ENCODE measurements at regions not wholly inside any gene's neighbourhood (a gene's known extent, or its start where the extent isn't known, plus 50 kb on each side); places are given as distances from the start of the nearest gene placed in this dataset.

DNA sequence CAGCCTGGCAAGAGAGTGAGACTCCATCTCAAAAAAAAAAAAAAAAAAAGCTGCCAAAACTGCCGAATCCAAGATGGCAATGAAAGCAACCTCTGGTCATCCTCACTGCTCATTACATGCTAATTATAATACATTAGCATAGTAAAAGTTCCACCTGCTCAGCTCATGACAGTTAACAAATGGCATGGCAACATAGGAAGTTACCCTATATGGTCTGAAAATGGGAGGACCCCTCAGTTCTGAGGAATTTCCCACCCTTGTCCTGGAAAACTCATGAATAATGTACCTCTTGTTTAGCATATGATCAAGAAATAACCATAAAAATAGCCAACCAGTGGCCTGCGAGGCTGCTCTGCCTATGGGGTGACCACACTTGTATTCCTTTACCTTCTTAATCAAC, 93.1 kb upstream of the PGBD5 start:
- DNase-seq (ENCODE audit: low read depth) = no peak
- no peak overlapping the region for H3K4me3 ChIP-seq (ENCODE audit: low read length)
- TF ChIP-seq, protein P1, sequence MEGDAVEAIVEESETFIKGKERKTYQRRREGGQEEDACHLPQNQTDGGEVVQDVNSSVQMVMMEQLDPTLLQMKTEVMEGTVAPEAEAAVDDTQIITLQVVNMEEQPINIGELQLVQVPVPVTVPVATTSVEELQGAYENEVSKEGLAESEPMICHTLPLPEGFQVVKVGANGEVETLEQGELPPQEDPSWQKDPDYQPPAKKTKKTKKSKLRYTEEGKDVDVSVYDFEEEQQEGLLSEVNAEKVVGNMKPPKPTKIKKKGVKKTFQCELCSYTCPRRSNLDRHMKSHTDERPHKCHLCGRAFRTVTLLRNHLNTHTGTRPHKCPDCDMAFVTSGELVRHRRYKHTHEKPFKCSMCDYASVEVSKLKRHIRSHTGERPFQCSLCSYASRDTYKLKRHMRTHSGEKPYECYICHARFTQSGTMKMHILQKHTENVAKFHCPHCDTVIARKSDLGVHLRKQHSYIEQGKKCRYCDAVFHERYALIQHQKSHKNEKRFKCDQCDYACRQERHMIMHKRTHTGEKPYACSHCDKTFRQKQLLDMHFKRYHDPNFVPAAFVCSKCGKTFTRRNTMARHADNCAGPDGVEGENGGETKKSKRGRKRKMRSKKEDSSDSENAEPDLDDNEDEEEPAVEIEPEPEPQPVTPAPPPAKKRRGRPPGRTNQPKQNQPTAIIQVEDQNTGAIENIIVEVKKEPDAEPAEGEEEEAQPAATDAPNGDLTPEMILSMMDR (conservative IDR thresholded peaks at IDR 0.05; ENCODE audit: low read length) = no peak

GRCh38 chr1:230518511-230518910, 92.4 kb upstream of the PGBD5 start:
- TF ChIP-seq, protein P1 (conservative IDR thresholded peaks at IDR 0.05; ENCODE audit: low read length) = no peak
- no peak overlapping the region for H3K4me3 ChIP-seq (ENCODE audit: low read length)
- DNase-seq (ENCODE audit: low read depth) = no peak

- H3K4me3 ChIP-seq (ENCODE audit: low read length) = no peak overlapping the region
- TF ChIP-seq, protein P1 (conservative IDR thresholded peaks at IDR 0.05; ENCODE audit: low read length) = no peak
- DNase-seq (ENCODE audit: low read depth) = no peak
These were observed 91.7 kb upstream of the PGBD5 start for GRCh38 chr1:230517786-230518185.

DNA sequence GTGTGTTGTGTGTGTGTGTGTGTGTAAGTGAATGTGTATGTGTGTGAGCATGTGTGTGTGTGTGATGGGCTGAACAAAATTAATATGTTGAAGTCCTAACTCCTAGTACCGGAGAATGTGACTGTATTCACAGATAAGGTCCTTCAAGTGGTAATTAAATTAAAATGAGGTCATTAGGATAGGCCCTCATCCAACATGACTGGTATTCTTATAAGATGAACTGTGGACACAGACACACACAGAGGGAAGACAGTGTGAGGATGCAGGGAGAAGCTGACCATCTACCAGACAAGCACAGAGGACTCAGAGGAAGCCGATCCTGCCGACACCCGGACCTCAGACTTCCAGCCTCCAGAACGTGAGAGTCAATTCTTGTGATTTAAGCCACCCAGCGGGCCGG, 91.2 kb upstream of the PGBD5 start:
- H3K4me3 ChIP-seq (ENCODE audit: low read length) = no peak overlapping the region
- DNase-seq (ENCODE audit: low read depth) = no peak
- TF ChIP-seq, protein P1 (conservative IDR thresholded peaks at IDR 0.05; ENCODE audit: low read length) = no peak

- no peak overlapping the region for H3K4me3 ChIP-seq (ENCODE audit: low read length)
- TF ChIP-seq, protein P1 (conservative IDR thresholded peaks at IDR 0.05; ENCODE audit: low read length) = no peak
- DNase-seq (ENCODE audit: low read depth) = no peak
These were observed 90.8 kb upstream of the PGBD5 start for GRCh38 chr1:230516889-230517288.

GRCh38 chr1:230515451-230516145, 89.5 kb upstream of the PGBD5 start:
- no peak overlapping the region for H3K4me3 ChIP-seq (ENCODE audit: low read length)
- DNase-seq (ENCODE audit: low read depth) = no peak
- TF ChIP-seq, protein P1 (conservative IDR thresholded peaks at IDR 0.05; ENCODE audit: low read length) = no peak

DNA sequence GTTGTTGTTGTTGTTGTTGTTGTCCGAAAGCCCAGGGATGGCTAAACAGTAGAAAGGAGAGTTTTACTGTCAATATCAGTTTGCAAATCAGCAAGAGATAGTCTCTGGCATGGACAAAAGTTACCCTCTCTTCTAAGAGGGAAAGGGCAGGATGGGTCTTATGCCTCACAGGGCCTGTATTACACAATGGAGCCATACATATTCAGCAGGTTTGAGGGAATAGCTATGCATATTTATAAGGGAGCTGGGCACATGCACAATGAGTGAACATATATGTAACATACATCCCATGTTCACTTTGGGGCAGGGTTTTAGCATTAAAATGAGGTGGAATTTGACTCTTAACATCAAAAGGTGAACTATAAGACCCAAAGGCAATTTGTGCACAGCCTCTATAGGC, 84.4 kb upstream of the PGBD5 start:
- H3K4me3 ChIP-seq (ENCODE audit: low read length) = no peak overlapping the region
- no peak for DNase-seq (ENCODE audit: low read depth)
- TF ChIP-seq, protein P1 (conservative IDR thresholded peaks at IDR 0.05; ENCODE audit: low read length) = no peak

Measured in AG10803 (cell line).